Epithelial cell of esophagus (primary cell): ENCODE measurements at regions not wholly inside any gene's neighbourhood (a gene's known extent, or its start where the extent isn't known, plus 50 kb on each side); places are given as distances from the start of the nearest gene placed in this dataset.

ENCODE experiments used
- DNase-seq: peaks from one replicate; pipeline ENCODE4 v3.0.0; 2010; ENCODE audit warnings: low read depth
- H3K4me3 ChIP-seq: 2 replicates; pipeline ENCODE4 v1.5.1; 2011; ENCODE audit warnings: mild to moderate bottlenecking, low read length, control low read depth
- TF ChIP-seq, protein P1 (sequence below): IDR thresholded peaks from 2 replicates; pipeline ENCODE4 v1.5.1; 2011; ENCODE audit warnings: low read depth, mild to moderate bottlenecking, low read length, control low read depth, inconsistent platforms; ENCODE audit not compliant: insufficient read depth; ENCODE audit errors: missing control alignments

GRCh38 chr6:112874881-112875280 lies 527.8 kb downstream of the RFPL4B start:
- no peak for DNase-seq
- no peak overlapping the region for H3K4me3 ChIP-seq
- TF ChIP-seq, protein P1, sequence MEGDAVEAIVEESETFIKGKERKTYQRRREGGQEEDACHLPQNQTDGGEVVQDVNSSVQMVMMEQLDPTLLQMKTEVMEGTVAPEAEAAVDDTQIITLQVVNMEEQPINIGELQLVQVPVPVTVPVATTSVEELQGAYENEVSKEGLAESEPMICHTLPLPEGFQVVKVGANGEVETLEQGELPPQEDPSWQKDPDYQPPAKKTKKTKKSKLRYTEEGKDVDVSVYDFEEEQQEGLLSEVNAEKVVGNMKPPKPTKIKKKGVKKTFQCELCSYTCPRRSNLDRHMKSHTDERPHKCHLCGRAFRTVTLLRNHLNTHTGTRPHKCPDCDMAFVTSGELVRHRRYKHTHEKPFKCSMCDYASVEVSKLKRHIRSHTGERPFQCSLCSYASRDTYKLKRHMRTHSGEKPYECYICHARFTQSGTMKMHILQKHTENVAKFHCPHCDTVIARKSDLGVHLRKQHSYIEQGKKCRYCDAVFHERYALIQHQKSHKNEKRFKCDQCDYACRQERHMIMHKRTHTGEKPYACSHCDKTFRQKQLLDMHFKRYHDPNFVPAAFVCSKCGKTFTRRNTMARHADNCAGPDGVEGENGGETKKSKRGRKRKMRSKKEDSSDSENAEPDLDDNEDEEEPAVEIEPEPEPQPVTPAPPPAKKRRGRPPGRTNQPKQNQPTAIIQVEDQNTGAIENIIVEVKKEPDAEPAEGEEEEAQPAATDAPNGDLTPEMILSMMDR, result no peak

- TF ChIP-seq, protein P1, result peak; percentile 24
- H3K4me3 ChIP-seq, result no peak overlapping the region
- peak; percentile 17 for DNase-seq
Measured at GRCh38 chr6:112877134-112878100, 530.3 kb downstream of the RFPL4B start.

- peak; percentile 71 for DNase-seq
- peak overlapping the region; percentile 38 for H3K4me3 ChIP-seq
Measured at GRCh38 chr6:112879920-112880413, 532.8 kb downstream of the RFPL4B start.

DNA sequence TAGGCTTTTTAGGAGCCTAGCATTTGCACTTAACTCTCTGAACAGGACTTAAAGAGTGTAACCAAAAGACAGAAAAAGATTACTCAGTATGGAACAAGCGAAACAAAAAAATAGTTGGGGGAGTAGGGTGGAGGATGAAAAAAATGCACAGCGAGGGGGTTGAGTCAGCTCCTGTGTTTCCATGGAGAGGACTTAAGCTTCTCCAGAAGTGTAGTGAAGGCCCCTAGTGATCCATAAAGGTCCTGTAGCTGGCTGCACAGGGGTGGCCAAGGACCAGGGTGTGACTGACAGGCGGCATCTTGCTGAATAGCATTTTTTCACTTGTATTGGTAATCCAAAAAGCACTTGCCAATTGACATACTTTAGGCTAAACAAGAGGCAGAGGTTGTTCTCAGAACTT lies 533.9 kb downstream of the RFPL4B start:
- TF ChIP-seq, protein P1, result no peak
- H3K4me3 ChIP-seq, result no peak overlapping the region
- DNase-seq, result peak; percentile 8

More at GRCh38 chr6:112879920-112880413, 532.8 kb downstream of the RFPL4B start:
- TF ChIP-seq, protein P1, result peak; percentile 41

DNA sequence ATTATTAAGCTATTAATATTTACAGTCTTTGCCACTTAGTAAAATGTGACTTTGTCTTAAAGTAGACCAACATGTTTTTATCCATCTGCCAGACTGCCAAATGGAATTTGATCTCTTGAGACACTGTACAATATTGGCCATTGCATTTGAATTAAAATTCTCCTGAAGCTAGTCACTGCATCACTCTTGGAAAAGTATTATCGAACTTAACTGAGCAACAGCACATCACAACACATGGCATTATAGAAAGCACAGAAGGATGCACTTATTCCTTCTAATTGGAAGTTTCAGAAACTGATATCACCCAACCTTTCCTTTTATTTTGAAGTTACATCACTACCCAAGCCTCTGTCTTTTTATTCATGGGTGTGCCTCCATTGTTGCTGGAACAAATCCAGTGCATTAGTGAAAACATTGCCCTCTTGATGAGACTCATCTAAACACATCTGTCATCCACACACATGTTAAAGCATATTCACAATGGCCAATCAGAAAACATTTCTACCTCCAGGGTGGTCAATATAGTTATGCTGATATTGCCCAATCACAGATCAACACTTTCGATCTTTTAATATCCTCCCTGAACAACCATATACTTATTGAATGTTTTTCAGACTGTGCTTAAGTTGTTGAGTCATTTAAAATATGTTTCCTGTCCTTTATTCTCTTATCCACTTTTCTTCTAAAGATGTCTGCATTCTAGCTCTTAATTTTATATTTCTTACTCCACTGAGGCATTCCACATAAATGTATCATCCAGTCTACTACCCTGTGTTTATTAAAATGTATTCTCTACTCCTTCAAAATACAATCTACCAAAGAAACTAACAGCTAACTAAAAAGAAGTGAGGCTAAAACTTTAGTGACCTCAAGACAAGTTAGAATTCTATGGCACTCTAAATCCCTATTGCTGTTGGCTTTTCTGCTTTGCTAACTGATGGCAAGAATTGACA lies 535.0 kb downstream of the RFPL4B start:
- DNase-seq, result peak; percentile 11
- H3K4me3 ChIP-seq, result no peak overlapping the region
- TF ChIP-seq, protein P1, result no peak

DNA sequence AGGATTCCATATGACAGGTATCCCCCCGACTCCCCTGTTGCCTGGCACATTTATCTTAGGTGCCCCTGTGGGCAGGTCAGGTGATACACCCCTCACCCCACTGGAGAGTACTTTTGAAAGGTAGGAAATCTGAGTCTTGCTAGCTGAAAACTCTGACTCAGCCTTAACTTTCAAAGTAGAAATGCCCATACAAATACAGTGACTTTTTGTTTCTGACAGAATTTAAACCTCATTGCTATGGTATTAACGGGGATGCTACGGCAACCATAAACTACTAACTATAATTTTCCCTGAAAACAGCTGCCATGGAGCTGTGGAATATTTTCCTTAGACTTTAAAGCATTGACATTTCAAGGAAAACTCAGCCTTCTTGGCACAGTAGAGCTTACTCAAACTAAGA lies 536.0 kb downstream of the RFPL4B start:
- H3K4me3 ChIP-seq, result no peak overlapping the region
- DNase-seq, result no peak
- TF ChIP-seq, protein P1, result no peak
